H9 (cell line): ENCODE measurements at regions not wholly inside any gene's neighbourhood (a gene's known extent, or its start where the extent isn't known, plus 50 kb on each side); places are given as distances from the start of the nearest gene placed in this dataset.

Source experiments
- DNase-seq: peaks from one replicate; pipeline ENCODE4 v3.0.0-alpha.2; 2017
- H2AFZ ChIP-seq: one replicate; pipeline ENCODE4 v1.6.1; 2013; ENCODE audit warnings: mild to moderate bottlenecking, low read length, control low read depth, moderate library complexity
- H2AK5ac ChIP-seq: 2 replicates; pipeline ENCODE4 v1.6.1; 2013; ENCODE audit warnings: low read length, control low read depth, mixed read lengths; ENCODE audit not compliant: insufficient read length
- H2BK120ac ChIP-seq: one replicate; pipeline ENCODE4 v1.6.1; 2013; ENCODE audit warnings: low read depth, mild to moderate bottlenecking, low read length, control low read depth, inconsistent platforms; ENCODE audit not compliant: poor library complexity, severe bottlenecking
- H2BK12ac ChIP-seq: 2 replicates; pipeline ENCODE4 v1.6.1; 2013; ENCODE audit warnings: low read length, control low read depth, mixed read lengths, low read depth; ENCODE audit not compliant: insufficient read length
- H2BK15ac ChIP-seq: 2 replicates; pipeline ENCODE4 v1.6.1; 2013; ENCODE audit warnings: low read depth, low read length, control low read depth
- H2BK20ac ChIP-seq: one replicate; pipeline ENCODE4 v1.6.1; 2013; ENCODE audit warnings: low read depth, mild to moderate bottlenecking, low read length, control low read depth, inconsistent platforms; ENCODE audit not compliant: poor library complexity, severe bottlenecking
- H2BK5ac ChIP-seq: 2 replicates; pipeline ENCODE4 v1.6.1; 2013; ENCODE audit warnings: low read length, control low read depth, mixed read lengths; ENCODE audit not compliant: insufficient read length
- H3K14ac ChIP-seq: 2 replicates; pipeline ENCODE4 v1.6.1; 2013; ENCODE audit warnings: low read length, control low read depth; ENCODE audit not compliant: insufficient read depth
- H3K18ac ChIP-seq: 2 replicates; pipeline ENCODE4 v1.6.1; 2013; ENCODE audit warnings: low read depth, mild to moderate bottlenecking, mixed read lengths, low read length, control low read depth; ENCODE audit not compliant: insufficient read length
- H3K23ac ChIP-seq: 2 replicates; pipeline ENCODE4 v1.6.1; 2013; ENCODE audit warnings: low read length, control low read depth, mixed read lengths, low read depth; ENCODE audit not compliant: insufficient read length
- H3K23me2 ChIP-seq: 2 replicates; pipeline ENCODE4 v1.6.1; 2013; ENCODE audit warnings: low read depth, mild to moderate bottlenecking, mixed read lengths, low read length, control low read depth; ENCODE audit not compliant: insufficient read length, poor library complexity, severe bottlenecking
- H3K27ac ChIP-seq: 2 replicates; pipeline ENCODE4 v1.5.1; 2013; ENCODE audit warnings: low read length, control low read depth, mixed read lengths, low read depth; ENCODE audit not compliant: insufficient read length
- H3K27me3 ChIP-seq: 2 replicates; pipeline ENCODE4 v1.6.1; 2013; ENCODE audit warnings: low read length, control low read depth, inconsistent platforms; ENCODE audit not compliant: insufficient read depth
- H3K4ac ChIP-seq: 2 replicates; pipeline ENCODE4 v1.6.1; 2013; ENCODE audit warnings: low read depth, mild to moderate bottlenecking, control low read depth, inconsistent platforms, low read length, moderate library complexity
- H3K4me1 ChIP-seq: 2 replicates; pipeline ENCODE4 v1.6.1; 2013; ENCODE audit warnings: low read length, control low read depth, inconsistent platforms; ENCODE audit not compliant: insufficient read depth
- H3K4me2 ChIP-seq: 2 replicates; pipeline ENCODE4 v1.6.1; 2013; ENCODE audit warnings: low read length, control low read depth, mixed read lengths; ENCODE audit not compliant: insufficient read length, insufficient read depth
- H3K56ac ChIP-seq: 2 replicates; pipeline ENCODE4 v1.6.1; 2013; ENCODE audit warnings: low read depth, mild to moderate bottlenecking, mixed read lengths, low read length, control low read depth; ENCODE audit not compliant: insufficient read length
- H3K79me1 ChIP-seq: 2 replicates; pipeline ENCODE4 v1.6.1; 2013; ENCODE audit warnings: low read depth, mild to moderate bottlenecking, moderate library complexity, low read length, control low read depth, inconsistent platforms; ENCODE audit not compliant: insufficient read depth, poor library complexity, severe bottlenecking
- H3K79me2 ChIP-seq: 2 replicates; pipeline ENCODE4 v1.6.1; 2013; ENCODE audit warnings: low read length, control low read depth, inconsistent platforms; ENCODE audit not compliant: insufficient read depth
- H3K9ac ChIP-seq: 2 replicates; pipeline ENCODE4 v1.6.1; 2013; ENCODE audit warnings: low read length, control low read depth, mixed read lengths; ENCODE audit not compliant: insufficient read length; ENCODE audit errors: extremely low read depth
- H3K9me3 ChIP-seq: one replicate; pipeline ENCODE4 v1.6.1; 2013; ENCODE audit warnings: low read depth, low read length, inconsistent platforms; ENCODE audit not compliant: control insufficient read depth
- H3T11ph ChIP-seq: one replicate; pipeline ENCODE4 v1.6.1; 2013; ENCODE audit warnings: mild to moderate bottlenecking, low read length, control low read depth, inconsistent platforms
- H4K20me1 ChIP-seq: one replicate; pipeline ENCODE4 v1.6.1; 2013; ENCODE audit not compliant: control insufficient read depth, insufficient read length, insufficient read depth
- H4K5ac ChIP-seq: 2 replicates; pipeline ENCODE4 v1.6.1; 2013; ENCODE audit warnings: low read depth, mild to moderate bottlenecking, mixed read lengths, low read length, control low read depth; ENCODE audit not compliant: insufficient read length
- H4K8ac ChIP-seq: replicated peaks from 2 replicates; pipeline ENCODE4 v1.6.1; 2013; ENCODE audit warnings: low read length, control low read depth, mixed read lengths, low read depth; ENCODE audit not compliant: insufficient read length
- H4K91ac ChIP-seq: 2 replicates; pipeline ENCODE4 v1.6.1; 2013; ENCODE audit warnings: low read depth, mild to moderate bottlenecking, moderate library complexity, mixed read lengths, low read length, control low read depth; ENCODE audit not compliant: insufficient read length
- H3K27ac Mint-ChIP-seq, 3 experiments: 2 replicates in 2 of 3; 3 replicates in 1 of 3; pipeline ENCODE4 v1.8.0; 2020 to 2021; ENCODE audit warnings: mixed read lengths in 3 of 3, mild to moderate bottlenecking in 1 of 3, moderate library complexity in 1 of 3
- H3K27me3 Mint-ChIP-seq: 2 replicates; pipeline ENCODE4 v1.8.0; 2021; ENCODE audit warnings: low read depth, mild to moderate bottlenecking, moderate library complexity, mixed read lengths
- H3K36me3 Mint-ChIP-seq, 3 experiments: 2 replicates in 2 of 3; 3 replicates in 1 of 3; pipeline ENCODE4 v1.8.0; 2020 to 2021; ENCODE audit warnings: low read depth in 3 of 3, mixed read lengths in 3 of 3; ENCODE audit not compliant: insufficient read depth in 1 of 3
- H3K4me1 Mint-ChIP-seq, 2 experiments: 2 replicates each; pipeline ENCODE4 v1.8.0; 2020; ENCODE audit warnings: mixed read lengths in 2 of 2
- H3K4me3 Mint-ChIP-seq, 2 experiments: 2 replicates in 1 of 2; 3 replicates in 1 of 2; pipeline ENCODE4 v1.8.0; 2020 to 2021; ENCODE audit warnings: mild to moderate bottlenecking in 2 of 2, mixed read lengths in 2 of 2, moderate library complexity in 1 of 2
- H3K9me3 Mint-ChIP-seq, 2 experiments: 2 replicates in 1 of 2; 3 replicates in 1 of 2; pipeline ENCODE4 v1.8.0; 2020; ENCODE audit warnings: mild to moderate bottlenecking in 2 of 2, mixed read lengths in 2 of 2, moderate library complexity in 1 of 2
- WGBS: extraction: QIAGEN DNeasy Blood & Tissue Kit; methylation state at CpG from one replicate; pipeline ENCODE4 v1.1.7; 2013; ENCODE audit warnings: missing lambda C conversion rate, low lambda C conversion rate, mixed read lengths; ENCODE audit not compliant: insufficient read length; ENCODE audit errors: extremely low coverage; 5-methylcytosine and 5-hydroxymethylcytosine counted together
- TF ChIP-seq, protein P1 (sequence below): fragments of 200-600 bp; sonication (generic); conservative IDR thresholded peaks from 3 replicates; pipeline ENCODE4 v1.8.0; 2021; ENCODE audit warnings: antibody characterized with exemption, mild to moderate bottlenecking

DNA sequence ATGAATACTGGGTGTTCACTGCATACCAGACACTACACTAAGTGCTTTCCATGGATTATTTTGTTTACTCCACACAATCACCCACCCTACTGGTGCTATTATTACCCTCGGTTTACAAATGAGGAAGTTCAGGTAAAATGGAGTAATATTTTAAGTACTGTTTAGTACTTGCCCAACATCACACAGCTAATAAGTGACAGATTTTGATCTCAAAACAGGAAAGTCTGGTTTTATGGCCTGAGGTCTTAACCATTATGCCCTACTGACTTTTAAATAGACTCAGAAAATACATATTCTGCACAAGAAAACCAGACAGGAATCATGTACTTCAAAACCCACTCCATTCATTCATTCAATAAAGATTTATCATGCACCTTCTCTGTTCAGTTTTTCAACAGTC, 431.0 kb upstream of the TLE4 start:
- Histone ChIP-seq H3K27ac (no peak overlapping the region), H2BK20ac (no peak overlapping the region), H2BK15ac (no peak overlapping the region), H2BK120ac (no peak overlapping the region), H2BK12ac (no peak overlapping the region), H3K23me2 (no peaks in the 10 kb centered on the region), H3K4ac (no peak overlapping the region), H3K4me1 (no peaks in the 10 kb centered on the region), H4K91ac (no peak overlapping the region), H3K18ac (no peak overlapping the region), H3T11ph (no peak overlapping the region), H4K5ac (no peak overlapping the region), H3K4me2 (no peak overlapping the region), H3K79me2 (no peaks in the 10 kb centered on the region), H3K23ac (no peak overlapping the region), H3K56ac (no peak overlapping the region), H2AFZ (no peak overlapping the region), H3K27me3 (no peaks in the 10 kb centered on the region; the same call in 1 of the 2 replicates), H3K79me1 (no peaks in the 10 kb centered on the region), H3K14ac (no peak overlapping the region), H2AK5ac (no peak overlapping the region), H3K9me3 (no peaks in the 10 kb centered on the region), H4K8ac (no peak overlapping the region), H4K20me1 (no peaks in the 10 kb centered on the region), H3K9ac (no peak overlapping the region), H2BK5ac (no peak overlapping the region)
- no peaks in the 10 kb centered on the region for H3K9me3 Mint-ChIP-seq
- H3K27ac Mint-ChIP-seq: no peak overlapping the region
- no peaks in the 10 kb centered on the region for H3K27me3 Mint-ChIP-seq
- no peak overlapping the region for H3K4me3 Mint-ChIP-seq
- H3K4me1 Mint-ChIP-seq: 0 out of 4 replicates have a peak, but pooled peaks cover 0 to 2% of the 10 kb centered on the region in 2 experiments
- TF ChIP-seq, protein P1, sequence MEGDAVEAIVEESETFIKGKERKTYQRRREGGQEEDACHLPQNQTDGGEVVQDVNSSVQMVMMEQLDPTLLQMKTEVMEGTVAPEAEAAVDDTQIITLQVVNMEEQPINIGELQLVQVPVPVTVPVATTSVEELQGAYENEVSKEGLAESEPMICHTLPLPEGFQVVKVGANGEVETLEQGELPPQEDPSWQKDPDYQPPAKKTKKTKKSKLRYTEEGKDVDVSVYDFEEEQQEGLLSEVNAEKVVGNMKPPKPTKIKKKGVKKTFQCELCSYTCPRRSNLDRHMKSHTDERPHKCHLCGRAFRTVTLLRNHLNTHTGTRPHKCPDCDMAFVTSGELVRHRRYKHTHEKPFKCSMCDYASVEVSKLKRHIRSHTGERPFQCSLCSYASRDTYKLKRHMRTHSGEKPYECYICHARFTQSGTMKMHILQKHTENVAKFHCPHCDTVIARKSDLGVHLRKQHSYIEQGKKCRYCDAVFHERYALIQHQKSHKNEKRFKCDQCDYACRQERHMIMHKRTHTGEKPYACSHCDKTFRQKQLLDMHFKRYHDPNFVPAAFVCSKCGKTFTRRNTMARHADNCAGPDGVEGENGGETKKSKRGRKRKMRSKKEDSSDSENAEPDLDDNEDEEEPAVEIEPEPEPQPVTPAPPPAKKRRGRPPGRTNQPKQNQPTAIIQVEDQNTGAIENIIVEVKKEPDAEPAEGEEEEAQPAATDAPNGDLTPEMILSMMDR: no peak
- WGBS: no CpG with 5 or more reads among the region's 1 CpG
- DNase-seq: no peak
- H3K36me3 Mint-ChIP-seq: no peaks in the 10 kb centered on the region
